ENCODE measurements at regions not wholly inside any gene's neighbourhood (a gene's known extent, or its start where the extent isn't known, plus 50 kb on each side); places are given as distances from the start of the nearest gene placed in this dataset.

GRCh38 chr22:47769652-47770051 lies 1007.2 kb downstream of the TBC1D22A start:
- TF ChIP-seq CTCF (IDR thresholded peaks at IDR 0.05; ENCODE audit: low read depth, low read length, poor library complexity, severe bottlenecking) (no peak), EZH2phosphoT487 (IDR thresholded peaks at IDR 0.05; ENCODE audit: borderline replicate concordance, low read length) (no peak)
